K562 (cell line): ENCODE measurements at regions not wholly inside any gene's neighbourhood (a gene's known extent, or its start where the extent isn't known, plus 50 kb on each side); places are given as distances from the start of the nearest gene placed in this dataset.
A peak's percentile ranks its signal among the peaks of the same experiment; 100 is the strongest.

Experiments used
- ATAC-seq: fragments of 200-7000 bp; cut with Tn5 transposase; 3 replicates; pipeline ENCODE4 v1.9.1; 2020; ENCODE audit warnings: moderate library complexity
- BruUV-seq: library from RNA; stranded (reverse); fragments of 400-500 nt; replicated peaks from 2 replicates; lab custom pipeline; 2021; lab: Mats Ljungman, UMichigan
- CTCF ChIA-PET: fragments of 300-600 bp; formaldehyde crosslinking; extraction: SDS; loops from one replicate; lab custom pipeline; 2021; ENCODE audit warnings: low intra/inter-chr PET ratio; lab: Yijun Ruan, JAX
- POLR2A ChIA-PET: fragments of 300-600, 350-650 bp; sonication (Branson Sonifier 250); formaldehyde crosslinking; extraction: SDS; loops from one replicate; lab custom pipeline; 2021; ENCODE audit warnings: antibody characterized with exemption, inconsistent platforms; lab: Yijun Ruan, JAX
- DNase-seq, 4 experiments: peaks; one replicate each; pipeline versions ENCODE4 v3.0.0 to v3.0.0-alpha.2; 2011 to 2018; ENCODE audit warnings: low spot score in 3 of 4, mixed read lengths in 3 of 4; ENCODE audit errors: extremely low read depth in 1 of 4
- FAIRE-seq: peaks from 2 replicates; lab custom pipeline; 2011; peaks lifted over from hg19 to GRCh38; lab: Jason Lieb, UNC
- H2AFZ ChIP-seq: 2 replicates; pipeline ENCODE4 v1.6.0; 2011; ENCODE audit warnings: low read depth, low read length, control low read depth, inconsistent platforms
- H3K27ac ChIP-seq: fragments of 200-600 bp; 3 replicates; pipeline ENCODE4 v1.8.0; 2011; ENCODE audit warnings: low read depth, mild to moderate bottlenecking, control low read depth, inconsistent platforms, low read length, moderate library complexity, mixed read lengths; ENCODE audit errors: extremely low read depth
- H3K27me3 ChIP-seq, 2 experiments: fragments of 300-600 bp in 1 of 2; 2 replicates in 1 of 2; 3 replicates in 1 of 2; pipeline versions ENCODE4 v1.6.0 to v1.8.0; 2011; ENCODE audit warnings: inconsistent platforms in 2 of 2, low read length in 2 of 2, mild to moderate bottlenecking in 1 of 2, mixed read lengths in 1 of 2, moderate library complexity in 1 of 2; ENCODE audit not compliant: control insufficient read depth in 2 of 2, insufficient read depth in 2 of 2
- H3K36me3 ChIP-seq: fragments of 300-600 bp; 3 replicates; pipeline ENCODE4 v1.8.0; 2011; ENCODE audit warnings: mild to moderate bottlenecking, low read length, inconsistent platforms; ENCODE audit not compliant: control insufficient read depth, insufficient read depth
- H3K4me1 ChIP-seq, 2 experiments: fragments of 200-600 bp in 1 of 2; replicated peaks in 1 of 2; 2 replicates in 1 of 2; 3 replicates in 1 of 2; pipeline versions ENCODE4 v1.5.1 to v1.8.0; 2011; ENCODE audit warnings: inconsistent platforms in 2 of 2, low read length in 2 of 2, mild to moderate bottlenecking in 1 of 2, mixed read lengths in 1 of 2, moderate library complexity in 1 of 2; ENCODE audit not compliant: control insufficient read depth in 2 of 2, insufficient read depth in 2 of 2
- H3K4me2 ChIP-seq: 2 replicates; pipeline ENCODE4 v1.6.1; 2011; ENCODE audit warnings: low read length, control low read depth, inconsistent platforms, mixed read lengths; ENCODE audit not compliant: insufficient read depth
- H3K4me3 ChIP-seq: fragments of 200-600 bp; sonication (generic), shearing (Covaris generic); 2 replicates; pipeline ENCODE4 v1.5.1; 2016; ENCODE audit warnings: control low read depth, inconsistent platforms
- H3K79me2 ChIP-seq: fragments of 200-600 bp; 3 replicates; pipeline ENCODE4 v1.8.0; 2011; ENCODE audit warnings: low read length, inconsistent platforms; ENCODE audit not compliant: control insufficient read depth, insufficient read depth
- H3K9ac ChIP-seq, 2 experiments: 2 replicates each; pipeline versions ENCODE4 v1.6.0 to v1.6.1; 2011; ENCODE audit warnings: low read depth in 2 of 2, low read length in 2 of 2, control low read depth in 1 of 2, inconsistent platforms in 1 of 2, mild to moderate bottlenecking in 1 of 2, mixed read lengths in 1 of 2; ENCODE audit not compliant: insufficient read depth in 1 of 2
- H3K9me1 ChIP-seq: one replicate; pipeline ENCODE4 v1.6.0; 2011; ENCODE audit warnings: inconsistent platforms, mild to moderate bottlenecking, low read length, moderate library complexity; ENCODE audit not compliant: control insufficient read depth, insufficient read depth
- H3K9me3 ChIP-seq: replicated peaks from 2 replicates; pipeline ENCODE4 v1.5.1; 2011; ENCODE audit warnings: low read depth, low read length, inconsistent platforms; ENCODE audit not compliant: control insufficient read depth, insufficient read depth
- H4K20me1 ChIP-seq: replicated peaks from 2 replicates; pipeline ENCODE4 v1.6.1; 2011; ENCODE audit warnings: low read length, inconsistent platforms, mixed read lengths; ENCODE audit not compliant: control insufficient read depth, insufficient read depth
- BACH1 ChIP-seq: fragments of 200-800 bp; sonication (Bioruptor generic); IDR thresholded peaks from 2 replicates; pipeline ENCODE4 v1.6.1; 2016; ENCODE audit warnings: missing genetic modification characterization, missing compliant biosample characterization
- C11orf30 ChIP-seq: fragments of 450-650 bp; IDR thresholded peaks from 2 replicates; pipeline ENCODE4 v1.6.1; 2016; ENCODE audit warnings: low read depth, mild to moderate bottlenecking
- CCAR2 ChIP-seq: fragments of 200-400 bp; formaldehyde crosslinking; IDR thresholded peaks from 2 replicates; pipeline ENCODE4 v1.6.1; 2017; ENCODE audit warnings: mild to moderate bottlenecking, low read depth, low read length
- DLX4 ChIP-seq: fragments of 250-450 bp; sonication (Bioruptor Pico); IDR thresholded peaks from 2 replicates; pipeline ENCODE4 v1.6.1; 2021; ENCODE audit warnings: mild to moderate bottlenecking
- JUND ChIP-seq, 2 experiments: IDR thresholded peaks; 2 replicates in 1 of 2; 3 replicates in 1 of 2; pipeline ENCODE4 v1.6.1; 2011; ENCODE audit warnings: borderline replicate concordance in 2 of 2, low read depth in 2 of 2, low read length in 2 of 2, improper control_type of control experiment in 1 of 2, missing biosample characterization in 1 of 2, missing genetic modification characterization in 1 of 2, missing genetic modification reagents in 1 of 2
- LARP7 ChIP-seq: fragments of 450-650 bp; IDR thresholded peaks from 2 replicates; pipeline ENCODE4 v1.6.1; 2016
- MAFG ChIP-seq: fragments of 450-650 bp; conservative IDR thresholded peaks from 2 replicates; pipeline ENCODE4 v1.6.1; 2016; ENCODE audit warnings: missing genetic modification characterization, missing compliant biosample characterization
- WGBS: fragments of 100-300 bp; shearing (Covaris generic); methylation state at CpG from one replicate; pipeline ENCODE4 v1.1.6; 2016; ENCODE audit warnings: low coverage, mixed read lengths; ENCODE audit not compliant: insufficient coverage; ENCODE audit errors: missing lambda C conversion rate; 5-methylcytosine and 5-hydroxymethylcytosine counted together
- in situ Hi-C: fragments of 300-500 bp; cut with MboI; formaldehyde crosslinking; loops from 4 replicates; pipeline ENCODE4 v1.15.0; 2018; ENCODE audit warnings: inconsistent platforms, mixed read lengths
- intact Hi-C: fragments of 100-400 bp; cut with micrococcal nuclease; formaldehyde crosslinking; loops from 2 replicates; pipeline ENCODE4 v1.14.2; 2022
- TF ChIP-seq, protein P1 (sequence below): fragments of 450-650 bp; IDR thresholded peaks from 2 replicates; pipeline ENCODE4 v1.6.1; 2018; ENCODE audit not compliant: partially characterized antibody
- TF ChIP-seq, protein P2 (sequence below): fragments of 450-650 bp; IDR thresholded peaks from 2 replicates; pipeline ENCODE4 v1.6.1; 2016
- TF ChIP-seq, protein P3 (sequence below), 2 experiments: IDR thresholded peaks in 1 of 2; conservative IDR thresholded peaks in 1 of 2; 2 replicates each; pipeline ENCODE4 v1.6.1; 2016; ENCODE audit warnings: low read depth in 2 of 2, mild to moderate bottlenecking in 1 of 2, missing compliant biosample characterization in 1 of 2, missing genetic modification characterization in 1 of 2, moderate library complexity in 1 of 2

DNA sequence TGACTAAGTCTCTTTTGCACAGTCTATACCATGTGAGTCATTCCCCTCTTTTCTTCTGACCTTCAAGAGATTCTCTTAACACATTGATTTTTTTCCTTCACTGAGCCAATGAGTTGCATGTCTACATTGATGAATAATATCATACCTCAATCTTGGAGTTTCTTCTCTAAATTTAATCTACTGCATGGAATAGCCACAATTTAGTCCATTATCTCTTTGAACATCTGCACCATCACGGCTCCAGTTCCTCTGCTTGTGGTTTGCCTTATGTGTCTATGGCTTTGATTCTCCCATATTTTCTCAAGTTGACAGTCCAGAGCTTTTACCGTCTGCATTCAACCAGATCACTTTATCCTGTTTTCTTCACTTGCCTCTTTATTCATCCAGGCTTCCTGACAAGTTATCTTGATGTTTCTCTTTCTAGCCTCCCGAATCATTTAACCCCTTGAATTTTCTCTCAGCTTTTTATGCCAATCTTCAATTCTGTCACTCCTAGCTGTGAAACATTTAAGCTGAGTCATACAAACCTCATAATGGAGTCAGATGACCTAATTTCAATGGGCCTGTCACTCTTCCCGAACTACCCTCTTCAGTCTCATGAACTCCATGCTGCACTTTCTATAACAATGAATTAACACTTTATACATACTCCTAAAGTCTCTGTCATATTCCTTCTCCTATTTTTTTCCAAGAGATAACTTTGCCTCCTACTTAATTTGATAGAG, 222.3 kb downstream of the CPE start:
- no peak overlapping the region for H3K9ac ChIP-seq
- no peak for FAIRE-seq
- ATAC-seq, result no peak
- no peaks in the 10 kb centered on the region for H3K36me3 ChIP-seq
- 0% methylated on average over 4 of the region's 4 CpGs for WGBS
- H3K4me3 ChIP-seq, result no peak overlapping the region
- no peaks in the 10 kb centered on the region for H3K4me1 ChIP-seq
- no peaks in the 10 kb centered on the region for H3K79me2 ChIP-seq
- H3K4me2 ChIP-seq, result no peak overlapping the region
- intact Hi-C loops (no loop called here), in situ Hi-C loops (no loop called here)
- DNase-seq, result no peak
- H2AFZ ChIP-seq, result no peak overlapping the region
- CTCF ChIA-PET, result no interaction called here
- H3K27me3 ChIP-seq, result no peaks in the 10 kb centered on the region
- no peak overlapping the region for H3K27ac ChIP-seq
- no peaks in the 10 kb centered on the region for H4K20me1 ChIP-seq
- H3K9me1 ChIP-seq, result no peaks in the 10 kb centered on the region
- H3K9me3 ChIP-seq, result no peaks in the 10 kb centered on the region
- POLR2A ChIA-PET, result no interaction called here
- no TSS peak for BruUV-seq
- TF ChIP-seq JUND (IDR thresholded peaks at IDR 0.05; ENCODE audit: borderline replicate concordance, low read depth, low read length) (no peak), JUND (tag; IDR thresholded peaks at IDR 0.05; ENCODE audit: borderline replicate concordance, low read depth, low read length) (0 out of 3 replicates have a peak, but pooled peaks have one; percentile 11), LARP7 (no peak), CCAR2 (no peak), MAFG (tag) (peak; percentile 88), BACH1 (tag) (peak; percentile 65; the same call in 1 of the 2 replicates), C11orf30 (peak; percentile 43; the same call in 1 of the 2 replicates), DLX4 (CRISPR knock-in tag) (no peak)
- TF ChIP-seq, protein P1, sequence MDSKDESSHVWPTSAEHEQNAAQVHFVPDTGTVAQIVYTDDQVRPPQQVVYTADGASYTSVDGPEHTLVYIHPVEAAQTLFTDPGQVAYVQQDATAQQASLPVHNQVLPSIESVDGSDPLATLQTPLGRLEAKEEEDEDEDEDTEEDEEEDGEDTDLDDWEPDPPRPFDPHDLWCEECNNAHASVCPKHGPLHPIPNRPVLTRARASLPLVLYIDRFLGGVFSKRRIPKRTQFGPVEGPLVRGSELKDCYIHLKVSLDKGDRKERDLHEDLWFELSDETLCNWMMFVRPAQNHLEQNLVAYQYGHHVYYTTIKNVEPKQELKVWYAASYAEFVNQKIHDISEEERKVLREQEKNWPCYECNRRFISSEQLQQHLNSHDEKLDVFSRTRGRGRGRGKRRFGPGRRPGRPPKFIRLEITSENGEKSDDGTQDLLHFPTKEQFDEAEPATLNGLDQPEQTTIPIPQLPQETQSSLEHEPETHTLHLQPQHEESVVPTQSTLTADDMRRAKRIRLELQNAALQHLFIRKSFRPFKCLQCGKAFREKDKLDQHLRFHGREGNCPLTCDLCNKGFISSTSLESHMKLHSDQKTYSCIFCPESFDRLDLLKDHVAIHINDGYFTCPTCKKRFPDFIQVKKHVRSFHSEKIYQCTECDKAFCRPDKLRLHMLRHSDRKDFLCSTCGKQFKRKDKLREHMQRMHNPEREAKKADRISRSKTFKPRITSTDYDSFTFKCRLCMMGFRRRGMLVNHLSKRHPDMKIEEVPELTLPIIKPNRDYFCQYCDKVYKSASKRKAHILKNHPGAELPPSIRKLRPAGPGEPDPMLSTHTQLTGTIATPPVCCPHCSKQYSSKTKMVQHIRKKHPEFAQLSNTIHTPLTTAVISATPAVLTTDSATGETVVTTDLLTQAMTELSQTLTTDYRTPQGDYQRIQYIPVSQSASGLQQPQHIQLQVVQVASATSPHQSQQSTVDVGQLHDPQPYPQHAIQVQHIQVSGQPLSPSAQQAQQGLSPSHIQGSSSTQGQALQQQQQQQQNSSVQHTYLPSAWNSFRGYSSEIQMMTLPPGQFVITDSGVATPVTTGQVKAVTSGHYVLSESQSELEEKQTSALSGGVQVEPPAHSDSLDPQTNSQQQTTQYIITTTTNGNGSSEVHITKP, result no peak
- TF ChIP-seq, protein P2, sequence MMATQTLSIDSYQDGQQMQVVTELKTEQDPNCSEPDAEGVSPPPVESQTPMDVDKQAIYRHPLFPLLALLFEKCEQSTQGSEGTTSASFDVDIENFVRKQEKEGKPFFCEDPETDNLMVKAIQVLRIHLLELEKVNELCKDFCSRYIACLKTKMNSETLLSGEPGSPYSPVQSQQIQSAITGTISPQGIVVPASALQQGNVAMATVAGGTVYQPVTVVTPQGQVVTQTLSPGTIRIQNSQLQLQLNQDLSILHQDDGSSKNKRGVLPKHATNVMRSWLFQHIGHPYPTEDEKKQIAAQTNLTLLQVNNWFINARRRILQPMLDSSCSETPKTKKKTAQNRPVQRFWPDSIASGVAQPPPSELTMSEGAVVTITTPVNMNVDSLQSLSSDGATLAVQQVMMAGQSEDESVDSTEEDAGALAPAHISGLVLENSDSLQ, result peak; percentile 72
- TF ChIP-seq, protein P3, sequence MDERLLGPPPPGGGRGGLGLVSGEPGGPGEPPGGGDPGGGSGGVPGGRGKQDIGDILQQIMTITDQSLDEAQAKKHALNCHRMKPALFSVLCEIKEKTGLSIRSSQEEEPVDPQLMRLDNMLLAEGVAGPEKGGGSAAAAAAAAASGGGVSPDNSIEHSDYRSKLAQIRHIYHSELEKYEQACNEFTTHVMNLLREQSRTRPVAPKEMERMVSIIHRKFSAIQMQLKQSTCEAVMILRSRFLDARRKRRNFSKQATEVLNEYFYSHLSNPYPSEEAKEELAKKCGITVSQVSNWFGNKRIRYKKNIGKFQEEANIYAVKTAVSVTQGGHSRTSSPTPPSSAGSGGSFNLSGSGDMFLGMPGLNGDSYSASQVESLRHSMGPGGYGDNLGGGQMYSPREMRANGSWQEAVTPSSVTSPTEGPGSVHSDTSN (CRISPR knock-in tag; IDR thresholded peaks at IDR 0.05; ENCODE audit: low read depth), result no peak
- TF ChIP-seq, protein P3 (tag; conservative IDR thresholded peaks at IDR 0.05; ENCODE audit: low read depth), result peak; percentile 38; the same call in 1 of the 2 replicates
